T-helper 2 cell treated with Interferon-gamma antibody and Interleukin-4, amounts not matched to agents 100 ng/mL and 5 ng/mL, for 36 hours (primary cell): ENCODE measurements at regions not wholly inside any gene's neighbourhood (a gene's known extent, or its start where the extent isn't known, plus 50 kb on each side); places are given as distances from the start of the nearest gene placed in this dataset.

Source experiments
- intact Hi-C: fragments of 100-400 bp; cut with micrococcal nuclease; formaldehyde crosslinking; loops from one replicate; pipeline ENCODE4 v1.15.1; 2023

GRCh38 chr7:112540839-112541577 lies 60.2 kb downstream of the LSMEM1 start:
- intact Hi-C loops, result no loop called here

- intact Hi-C loops, result loop anchor here (5.0 kb wide), 1 partner anchor 795 kb away; no protein-coding TSS in a partner anchor
Measured at GRCh38 chr7:112546723-112547513, 66.1 kb downstream of the LSMEM1 start.

GRCh38 chr7:112547916-112548315 lies 67.1 kb downstream of the LSMEM1 start:
- intact Hi-C loops, result loop anchor here (5.0 kb wide), 1 partner anchor 796 kb away; no protein-coding TSS in a partner anchor

GRCh38 chr7:112550468-112551060 lies 69.8 kb downstream of the LSMEM1 start:
- intact Hi-C loops, result loop anchor here (1.0 to 5.0 kb wide), 4 partner anchors 319 to 1162 kb away; no protein-coding TSS in a partner anchor

GRCh38 chr7:112551521-112551920 lies 70.7 kb downstream of the LSMEM1 start:
- intact Hi-C loops, result loop anchor here (5.0 kb wide), 1 partner anchor 1161 kb away; no protein-coding TSS in a partner anchor

- intact Hi-C loops, result loop anchor here (5.0 kb wide), 1 partner anchor 1158 kb away; no protein-coding TSS in a partner anchor
Measured at GRCh38 chr7:112554591-112554990, 73.8 kb downstream of the LSMEM1 start.

- intact Hi-C loops, result no loop called here
Measured at GRCh38 chr7:112556633-112557032, 75.8 kb downstream of the LSMEM1 start.

GRCh38 chr7:112566442-112567324 lies 85.9 kb downstream of the LSMEM1 start:
- intact Hi-C loops, result no loop called here

- intact Hi-C loops, result no loop called here
Measured at GRCh38 chr7:112567388-112567787, 86.6 kb downstream of the LSMEM1 start.

GRCh38 chr7:112571852-112572607 lies 91.2 kb downstream of the LSMEM1 start:
- intact Hi-C loops, result no loop called here

- intact Hi-C loops, result no loop called here
Measured at GRCh38 chr7:112572669-112573301, 92.0 kb downstream of the LSMEM1 start.

GRCh38 chr7:112573302-112574039 lies 92.7 kb downstream of the LSMEM1 start:
- intact Hi-C loops, result no loop called here

- intact Hi-C loops, result no loop called here
Measured at GRCh38 chr7:112575864-112576263, 95.1 kb downstream of the LSMEM1 start.

GRCh38 chr7:112579388-112579787 lies 98.6 kb downstream of the LSMEM1 start:
- intact Hi-C loops, result no loop called here

GRCh38 chr7:112580717-112581435 lies 100.1 kb downstream of the LSMEM1 start:
- intact Hi-C loops, result no loop called here

- intact Hi-C loops, result no loop called here
Measured at GRCh38 chr7:112581529-112581928, 100.7 kb downstream of the LSMEM1 start.

GRCh38 chr7:112584290-112584689 lies 103.5 kb downstream of the LSMEM1 start:
- intact Hi-C loops, result no loop called here

GRCh38 chr7:112587504-112587903 lies 106.7 kb downstream of the LSMEM1 start:
- intact Hi-C loops, result no loop called here
